ENCODE measurements at regions not wholly inside any gene's neighbourhood (a gene's known extent, or its start where the extent isn't known, plus 50 kb on each side); places are given as distances from the start of the nearest gene placed in this dataset.

- no peak for DNase-seq (ENCODE audit: low read depth in 2 of 2)
These were observed 1307.9 kb downstream of the UQCRFS1 start for GRCh38 chr19:27905074-27905473.

GRCh38 chr19:27901078-27901477 lies 1311.9 kb downstream of the UQCRFS1 start:
- no peak for DNase-seq (ENCODE audit: low read depth in 2 of 2)

- no peak for DNase-seq (ENCODE audit: low read depth in 2 of 2)
These were observed 1316.9 kb downstream of the UQCRFS1 start for GRCh38 chr19:27896091-27896490.

GRCh38 chr19:27894906-27895754 lies 1317.8 kb downstream of the UQCRFS1 start:
- DNase-seq (ENCODE audit: low read depth in 2 of 2): no peak

- no peak for DNase-seq (ENCODE audit: low read depth in 2 of 2)
These were observed 1320.5 kb downstream of the UQCRFS1 start for GRCh38 chr19:27892500-27892899.

GRCh38 chr19:27891411-27891810 lies 1321.5 kb downstream of the UQCRFS1 start:
- no peak for DNase-seq (ENCODE audit: low read depth in 2 of 2)

- no peak for DNase-seq (ENCODE audit: low read depth in 2 of 2)
These were observed 1322.3 kb downstream of the UQCRFS1 start for GRCh38 chr19:27890696-27891095.

GRCh38 chr19:27890206-27890605 lies 1322.7 kb downstream of the UQCRFS1 start:
- DNase-seq (ENCODE audit: low read depth in 2 of 2): no peak

GRCh38 chr19:27889156-27889555 lies 1323.8 kb downstream of the UQCRFS1 start:
- no peak for DNase-seq (ENCODE audit: low read depth in 2 of 2)

GRCh38 chr19:27887946-27888345 lies 1325.0 kb downstream of the UQCRFS1 start:
- DNase-seq (ENCODE audit: low read depth in 2 of 2): no peak

- no peak for DNase-seq (ENCODE audit: low read depth in 2 of 2)
These were observed 1327.6 kb downstream of the UQCRFS1 start for GRCh38 chr19:27885359-27885758.

GRCh38 chr19:27884376-27884775 lies 1328.6 kb downstream of the UQCRFS1 start:
- DNase-seq (ENCODE audit: low read depth in 2 of 2): no peak

GRCh38 chr19:27881213-27881612 lies 1331.7 kb downstream of the UQCRFS1 start:
- no peak for DNase-seq (ENCODE audit: low read depth in 2 of 2)

GRCh38 chr19:27876976-27877512 lies 1335.9 kb downstream of the UQCRFS1 start:
- no peak for DNase-seq (ENCODE audit: low read depth in 2 of 2)

GRCh38 chr19:27876489-27876888 lies 1336.5 kb downstream of the UQCRFS1 start:
- no peak for DNase-seq (ENCODE audit: low read depth in 2 of 2)

- DNase-seq (ENCODE audit: low read depth in 2 of 2): no peak
These were observed 1340.6 kb downstream of the UQCRFS1 start for GRCh38 chr19:27872370-27872769.

GRCh38 chr19:27870293-27870692 lies 1342.7 kb downstream of the UQCRFS1 start:
- DNase-seq (ENCODE audit: low read depth in 2 of 2): no peak

GRCh38 chr19:27868007-27868406 lies 1344.9 kb downstream of the UQCRFS1 start:
- no peak for DNase-seq (ENCODE audit: low read depth in 2 of 2)

- DNase-seq (ENCODE audit: low read depth in 2 of 2): no peak
These were observed 1346.8 kb downstream of the UQCRFS1 start for GRCh38 chr19:27865927-27866777.

GRCh38 chr19:27861411-27861975 lies 1351.5 kb downstream of the UQCRFS1 start:
- no peak for DNase-seq (ENCODE audit: low read depth in 2 of 2)

- DNase-seq (ENCODE audit: low read depth in 2 of 2): no peak
These were observed 1352.5 kb downstream of the UQCRFS1 start for GRCh38 chr19:27860309-27860934.
